Fibroblast of lung (primary cell): ENCODE measurements at regions not wholly inside any gene's neighbourhood (a gene's known extent, or its start where the extent isn't known, plus 50 kb on each side); places are given as distances from the start of the nearest gene placed in this dataset.
"Not testable (repeated sequence)": the region's sequence is repeated elsewhere in the genome, so short reads cannot be mapped to it uniquely, and the experiment has no call there.

Experiments used
- DNase-seq, 2 donors: peaks; one replicate each; pipeline versions ENCODE4 v3.0.0 to v3.0.0-alpha.2; 2010; ENCODE audit warnings: low read depth in 2 of 2
- H2AFZ ChIP-seq: 2 replicates; pipeline ENCODE4 v1.5.1; 2012; ENCODE audit warnings: low read length, control low read depth, inconsistent platforms
- H3K27ac ChIP-seq: 2 replicates; pipeline ENCODE4 v1.5.1; 2011; ENCODE audit warnings: low read length, control low read depth; ENCODE audit not compliant: insufficient read depth
- H3K27me3 ChIP-seq: 2 replicates; pipeline ENCODE4 v1.5.1; 2011; ENCODE audit warnings: mild to moderate bottlenecking, low read length; ENCODE audit not compliant: control insufficient read depth, insufficient read depth
- H3K36me3 ChIP-seq: 2 replicates; pipeline ENCODE4 v1.5.1; 2011; ENCODE audit warnings: low read length; ENCODE audit not compliant: control insufficient read depth, insufficient read depth
- H3K4me1 ChIP-seq: 2 replicates; pipeline ENCODE4 v1.5.1; 2011; ENCODE audit warnings: low read length; ENCODE audit not compliant: control insufficient read depth, insufficient read depth; ENCODE audit errors: extremely low read depth
- H3K4me2 ChIP-seq: 2 replicates; pipeline ENCODE4 v1.5.1; 2011; ENCODE audit warnings: low read length, control low read depth; ENCODE audit not compliant: insufficient read depth; ENCODE audit errors: extremely low read depth
- H3K4me3 ChIP-seq, 4 experiments: fragments of 200-600 bp in 1 of 4; sonication (generic) in 1 of 4; replicated peaks in 1 of 4; 2 replicates each; pipeline ENCODE4 v1.5.1; 2011 to 2016; ENCODE audit warnings: low read length in 4 of 4, low read depth in 3 of 4, mild to moderate bottlenecking in 3 of 4, control low read depth in 2 of 4, inconsistent platforms in 1 of 4, mixed read lengths in 1 of 4; ENCODE audit not compliant: insufficient read depth in 1 of 4; ENCODE audit errors: control extremely low read depth in 1 of 4
- H3K79me2 ChIP-seq: 2 replicates; pipeline ENCODE4 v1.5.1; 2012; ENCODE audit warnings: mild to moderate bottlenecking, low read length, inconsistent platforms; ENCODE audit not compliant: control insufficient read depth, insufficient read depth
- H3K9ac ChIP-seq: 2 replicates; pipeline ENCODE4 v1.5.1; 2011; ENCODE audit warnings: mild to moderate bottlenecking, low read length, control low read depth; ENCODE audit not compliant: insufficient read depth
- H3K9me3 ChIP-seq: 2 replicates; pipeline ENCODE4 v1.5.1; 2012; ENCODE audit warnings: low read depth, low read length; ENCODE audit not compliant: control insufficient read depth, insufficient read depth
- H4K20me1 ChIP-seq: 2 replicates; pipeline ENCODE4 v1.5.1; 2011; ENCODE audit warnings: low read length; ENCODE audit not compliant: control insufficient read depth, insufficient read depth; ENCODE audit errors: extremely low read depth
- CTCF ChIP-seq, 2 donors: IDR thresholded peaks in 1 of 2; conservative IDR thresholded peaks in 1 of 2; 1 replicate in 1 of 2; 2 replicates in 1 of 2; pipeline ENCODE4 v1.5.1; 2011 to 2012; ENCODE audit warnings: low read length in 2 of 2, control low read depth in 1 of 2, inconsistent platforms in 1 of 2, low read depth in 1 of 2, mild to moderate bottlenecking in 1 of 2
- EZH2 ChIP-seq: IDR thresholded peaks from 2 replicates; pipeline ENCODE4 v1.5.1; 2012; ENCODE audit warnings: low read length, control low read depth, mild to moderate bottlenecking; ENCODE audit errors: missing control alignments

GRCh38 chr14:29403091-29403490, 524.6 kb downstream of the PRKD1 start:
- Histone ChIP-seq H3K79me2 (no peaks in the 10 kb centered on the region), H3K4me2 (no peak overlapping the region), H3K36me3 (no peaks in the 10 kb centered on the region), H3K27me3 (no peaks in the 10 kb centered on the region), H4K20me1 (no peaks in the 10 kb centered on the region), H3K9me3 (no peaks in the 10 kb centered on the region), H3K4me3 (no peak overlapping the region), H3K27ac (no peak overlapping the region), H3K4me1 (no peaks in the 10 kb centered on the region), H2AFZ (no peak overlapping the region), H3K9ac (no peak overlapping the region)
- TF ChIP-seq EZH2 (no peak), CTCF (conservative IDR thresholded peaks at IDR 0.05 in 1 of 2, IDR thresholded peaks at IDR 0.05 in 1 of 2; ENCODE audit: low read depth in 1 of 2, low read length in 2 of 2) (no peak)
- no peak for DNase-seq

GRCh38 chr14:29410581-29410980, 517.1 kb downstream of the PRKD1 start:
- H3K9me3 ChIP-seq = no peaks in the 10 kb centered on the region
- no peak overlapping the region for H3K9ac ChIP-seq
- DNase-seq = no peak
- no peaks in the 10 kb centered on the region for H4K20me1 ChIP-seq
- H3K27ac ChIP-seq = no peak overlapping the region
- no peaks in the 10 kb centered on the region for H3K4me1 ChIP-seq
- TF ChIP-seq CTCF (conservative IDR thresholded peaks at IDR 0.05 in 1 of 2, IDR thresholded peaks at IDR 0.05 in 1 of 2; ENCODE audit: low read depth in 1 of 2, low read length in 2 of 2) = no peak
- no peak for TF ChIP-seq EZH2
- H3K36me3 ChIP-seq = no peaks in the 10 kb centered on the region
- no peak overlapping the region for H3K4me2 ChIP-seq
- H3K27me3 ChIP-seq = no peaks in the 10 kb centered on the region
- no peak overlapping the region for H2AFZ ChIP-seq
- H3K4me3 ChIP-seq = no peak overlapping the region
- no peaks in the 10 kb centered on the region for H3K79me2 ChIP-seq

- H3K27me3 ChIP-seq, H2AFZ ChIP-seq, DNase-seq, H3K4me3 ChIP-seq, H3K9me3 ChIP-seq, H3K4me2 ChIP-seq, H3K36me3 ChIP-seq, H4K20me1 ChIP-seq, H3K27ac ChIP-seq, H3K4me1 ChIP-seq, H3K9ac ChIP-seq, H3K79me2 ChIP-seq: not testable (repeated sequence)
Measured at GRCh38 chr14:29414931-29415330, 512.7 kb downstream of the PRKD1 start.

- no peak overlapping the region for H3K27ac ChIP-seq
- no peak overlapping the region for H3K4me3 ChIP-seq
- H3K27me3 ChIP-seq = no peaks in the 10 kb centered on the region
- no peak overlapping the region for H3K9ac ChIP-seq
- no peaks in the 10 kb centered on the region for H3K9me3 ChIP-seq
- no peaks in the 10 kb centered on the region for H3K4me1 ChIP-seq
- H2AFZ ChIP-seq = no peak overlapping the region
- no peaks in the 10 kb centered on the region for H3K79me2 ChIP-seq
- no peak for DNase-seq
- no peaks in the 10 kb centered on the region for H4K20me1 ChIP-seq
- H3K36me3 ChIP-seq = no peaks in the 10 kb centered on the region
- TF ChIP-seq CTCF (conservative IDR thresholded peaks at IDR 0.05 in 1 of 2, IDR thresholded peaks at IDR 0.05 in 1 of 2; ENCODE audit: low read depth in 1 of 2, low read length in 2 of 2) (no peak), EZH2 (no peak)
- H3K4me2 ChIP-seq = no peak overlapping the region
Measured at GRCh38 chr14:29419736-29420135, 507.9 kb downstream of the PRKD1 start.
